PFSK-1 (cell line): ENCODE measurements at regions not wholly inside any gene's neighbourhood (a gene's known extent, or its start where the extent isn't known, plus 50 kb on each side); places are given as distances from the start of the nearest gene placed in this dataset.

ENCODE experiments used
- FOXP2 ChIP-seq: optimal IDR thresholded peaks from 2 replicates; pipeline ENCODE3; 2011; ENCODE audit warnings: borderline replicate concordance, control low read depth, inconsistent platforms; ENCODE audit not compliant: insufficient read depth; ENCODE audit errors: extremely low read length, extremely low read depth
- POLR2AphosphoS5 ChIP-seq: IDR thresholded peaks from 2 replicates; pipeline ENCODE4 v1.6.1; 2012; ENCODE audit warnings: low read depth, mild to moderate bottlenecking, control low read depth, low read length, moderate library complexity
- SIN3A ChIP-seq: IDR thresholded peaks from 2 replicates; pipeline ENCODE4 v1.6.1; 2012; ENCODE audit warnings: mild to moderate bottlenecking, low read length, moderate library complexity, borderline replicate concordance; ENCODE audit not compliant: insufficient read depth
- TAF1 ChIP-seq: IDR thresholded peaks from 2 replicates; pipeline ENCODE4 v1.6.1; 2012; ENCODE audit warnings: low read length, control low read depth, borderline replicate concordance; ENCODE audit not compliant: insufficient read depth
- TF ChIP-seq, protein P1 (sequence below), 2 experiments: IDR thresholded peaks; 2 replicates each; pipeline versions ENCODE4 v1.6.1 to v1.8.0; 2011 to 2012; ENCODE audit warnings: low read depth in 2 of 2, low read length in 2 of 2, control low read depth in 1 of 2, inconsistent platforms in 1 of 2, mild to moderate bottlenecking in 1 of 2, moderate library complexity in 1 of 2; ENCODE audit not compliant: insufficient read depth in 1 of 2

DNA sequence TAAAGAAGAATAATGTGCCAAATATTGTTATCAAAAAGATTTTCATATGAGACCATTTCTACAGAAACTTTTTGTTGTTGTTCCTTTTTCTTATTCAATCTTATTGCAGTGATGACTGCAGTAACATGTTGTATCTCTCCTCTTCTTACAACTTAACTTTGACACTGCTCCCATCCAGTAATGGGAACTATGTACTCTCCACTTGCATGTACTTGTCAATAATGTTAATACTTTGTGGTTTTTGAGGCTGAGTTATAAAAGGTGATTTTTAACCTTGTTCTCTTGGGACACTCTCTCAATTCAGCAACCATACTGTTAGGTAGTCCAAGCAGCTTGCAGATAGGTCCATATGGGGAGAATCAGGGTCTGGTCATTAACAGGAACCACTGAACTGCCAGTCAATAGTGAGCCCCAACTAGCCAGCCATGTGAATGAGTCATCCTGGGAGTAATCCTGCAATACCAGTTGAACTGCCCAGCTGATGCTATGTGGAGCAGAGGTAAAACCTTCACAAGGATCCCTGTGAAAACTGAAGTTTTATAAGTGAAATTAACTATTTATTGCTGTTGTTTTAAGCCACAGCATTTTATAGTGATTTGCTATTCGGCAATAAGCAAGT is 199.6 kb upstream of the DAB2 start:
- TF ChIP-seq POLR2AphosphoS5 (no peak), SIN3A (no peak), FOXP2 (no peak), TAF1 (no peak)
- TF ChIP-seq, protein P1, sequence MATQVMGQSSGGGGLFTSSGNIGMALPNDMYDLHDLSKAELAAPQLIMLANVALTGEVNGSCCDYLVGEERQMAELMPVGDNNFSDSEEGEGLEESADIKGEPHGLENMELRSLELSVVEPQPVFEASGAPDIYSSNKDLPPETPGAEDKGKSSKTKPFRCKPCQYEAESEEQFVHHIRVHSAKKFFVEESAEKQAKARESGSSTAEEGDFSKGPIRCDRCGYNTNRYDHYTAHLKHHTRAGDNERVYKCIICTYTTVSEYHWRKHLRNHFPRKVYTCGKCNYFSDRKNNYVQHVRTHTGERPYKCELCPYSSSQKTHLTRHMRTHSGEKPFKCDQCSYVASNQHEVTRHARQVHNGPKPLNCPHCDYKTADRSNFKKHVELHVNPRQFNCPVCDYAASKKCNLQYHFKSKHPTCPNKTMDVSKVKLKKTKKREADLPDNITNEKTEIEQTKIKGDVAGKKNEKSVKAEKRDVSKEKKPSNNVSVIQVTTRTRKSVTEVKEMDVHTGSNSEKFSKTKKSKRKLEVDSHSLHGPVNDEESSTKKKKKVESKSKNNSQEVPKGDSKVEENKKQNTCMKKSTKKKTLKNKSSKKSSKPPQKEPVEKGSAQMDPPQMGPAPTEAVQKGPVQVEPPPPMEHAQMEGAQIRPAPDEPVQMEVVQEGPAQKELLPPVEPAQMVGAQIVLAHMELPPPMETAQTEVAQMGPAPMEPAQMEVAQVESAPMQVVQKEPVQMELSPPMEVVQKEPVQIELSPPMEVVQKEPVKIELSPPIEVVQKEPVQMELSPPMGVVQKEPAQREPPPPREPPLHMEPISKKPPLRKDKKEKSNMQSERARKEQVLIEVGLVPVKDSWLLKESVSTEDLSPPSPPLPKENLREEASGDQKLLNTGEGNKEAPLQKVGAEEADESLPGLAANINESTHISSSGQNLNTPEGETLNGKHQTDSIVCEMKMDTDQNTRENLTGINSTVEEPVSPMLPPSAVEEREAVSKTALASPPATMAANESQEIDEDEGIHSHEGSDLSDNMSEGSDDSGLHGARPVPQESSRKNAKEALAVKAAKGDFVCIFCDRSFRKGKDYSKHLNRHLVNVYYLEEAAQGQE (IDR thresholded peaks at IDR 0.05; ENCODE audit: insufficient read depth in 1 of 2, low read depth in 2 of 2, low read length in 2 of 2): no peak

DNA sequence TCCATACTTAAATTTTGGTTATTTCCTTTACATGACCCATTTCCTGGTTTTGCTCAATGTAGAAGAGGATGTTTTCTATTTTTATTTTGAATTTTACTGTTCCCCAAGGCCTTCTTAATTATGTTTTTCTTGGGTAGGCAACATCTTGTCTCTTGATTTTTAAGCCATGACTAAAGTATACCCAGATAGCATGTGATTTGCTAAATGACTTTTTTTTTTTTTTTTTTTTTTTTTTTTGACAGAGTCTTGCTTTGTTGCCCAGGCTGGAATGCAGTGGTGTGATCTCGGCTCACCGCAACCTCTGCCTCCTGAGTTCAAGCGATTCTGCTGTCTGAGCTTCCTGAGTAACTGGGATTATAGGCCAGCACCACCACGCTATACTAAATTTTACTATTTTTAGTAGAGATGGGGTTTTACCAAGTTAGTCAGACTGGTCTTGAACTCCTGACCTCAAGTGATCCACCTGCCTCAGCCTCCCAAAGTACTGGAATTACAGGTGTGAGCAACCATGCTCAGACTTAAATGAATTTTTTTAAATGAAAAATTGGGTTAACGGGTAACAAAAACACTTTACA is 198.6 kb upstream of the DAB2 start:
- TF ChIP-seq POLR2AphosphoS5: no peak

DNA sequence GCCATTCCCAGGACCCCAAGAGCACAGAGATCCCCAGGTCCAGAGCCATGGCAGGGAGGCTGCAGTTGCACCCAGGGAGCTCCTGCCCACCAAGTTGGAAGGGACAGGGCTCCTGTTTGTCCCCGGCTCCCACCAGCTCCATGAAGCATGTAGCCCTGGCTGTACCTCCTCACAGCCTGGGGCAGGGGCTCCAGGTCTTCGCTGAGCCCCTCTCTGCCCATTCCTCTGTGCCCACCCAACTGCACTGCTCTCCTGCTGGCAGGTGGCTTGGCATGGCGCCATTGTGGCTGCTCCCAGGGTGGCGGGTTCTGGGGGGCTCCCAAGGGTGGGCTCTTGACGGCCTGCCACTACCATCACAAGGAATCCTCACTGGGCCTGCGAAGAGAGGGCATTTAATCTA is 197.5 kb upstream of the DAB2 start:
- no peak for TF ChIP-seq POLR2AphosphoS5
- no peak for TF ChIP-seq FOXP2
- TF ChIP-seq, protein P1 (IDR thresholded peaks at IDR 0.05; ENCODE audit: insufficient read depth in 1 of 2, low read depth in 2 of 2, low read length in 2 of 2): no peak
- no peak for TF ChIP-seq TAF1
- no peak for TF ChIP-seq SIN3A

DNA sequence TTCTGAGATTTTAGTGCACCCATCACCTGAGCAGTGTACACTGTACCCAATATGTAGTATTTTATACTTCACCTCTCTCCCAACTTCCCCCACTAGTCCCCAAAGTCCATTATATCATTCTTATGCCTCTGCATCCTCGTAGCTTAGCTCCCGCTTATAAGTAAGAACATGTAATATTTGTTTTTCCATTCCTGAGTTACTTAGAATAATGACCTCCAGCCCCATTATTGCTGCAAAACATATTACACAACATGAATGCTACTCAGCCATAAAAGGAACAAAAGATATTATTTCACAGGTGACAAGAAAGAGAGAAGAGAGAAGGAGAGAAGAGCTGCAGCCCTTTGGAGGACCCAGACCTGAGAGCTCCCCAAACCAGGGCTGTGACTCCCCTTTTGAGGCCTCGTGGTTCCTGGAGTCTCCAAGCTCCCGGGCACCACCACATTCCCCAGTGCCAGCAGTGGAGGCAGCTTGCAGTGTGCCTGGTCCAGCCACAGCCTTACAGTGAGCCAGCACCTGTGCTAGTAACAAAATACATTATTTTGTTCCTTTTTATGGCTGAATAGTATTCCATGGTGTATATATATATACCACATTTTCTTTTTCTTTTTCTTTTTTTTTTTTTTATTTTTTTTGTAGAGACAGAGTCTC is 194.5 kb upstream of the DAB2 start:
- TF ChIP-seq, protein P1 (IDR thresholded peaks at IDR 0.05; ENCODE audit: insufficient read depth in 1 of 2, low read depth in 2 of 2, low read length in 2 of 2): no peak
- TF ChIP-seq POLR2AphosphoS5: no peak

DNA sequence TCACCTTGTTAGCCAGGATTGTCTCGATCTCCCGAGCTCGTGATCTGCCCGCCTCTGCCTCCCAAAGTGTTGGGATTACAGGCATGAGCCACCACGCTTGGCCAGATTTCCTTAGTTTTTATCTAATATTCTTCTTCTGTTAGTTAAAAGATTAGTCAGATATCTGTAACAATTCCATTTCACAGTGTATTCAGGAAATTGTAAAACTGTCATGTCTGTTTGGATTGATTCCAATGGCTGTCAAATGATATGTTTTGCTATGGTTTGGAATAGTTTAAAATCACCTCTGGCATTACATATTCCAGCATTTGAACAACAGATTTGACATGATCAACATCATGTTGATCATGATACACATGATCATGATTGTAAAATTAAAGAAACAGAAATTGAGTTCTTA is 193.6 kb upstream of the DAB2 start:
- no peak for TF ChIP-seq TAF1
- no peak for TF ChIP-seq FOXP2
- TF ChIP-seq, protein P1 (IDR thresholded peaks at IDR 0.05; ENCODE audit: insufficient read depth in 1 of 2, low read depth in 2 of 2, low read length in 2 of 2): no peak
- TF ChIP-seq POLR2AphosphoS5: no peak
- TF ChIP-seq SIN3A: no peak
